ENCODE measurements at regions not wholly inside any gene's neighbourhood (a gene's known extent, or its start where the extent isn't known, plus 50 kb on each side); places are given as distances from the start of the nearest gene placed in this dataset.

DNA sequence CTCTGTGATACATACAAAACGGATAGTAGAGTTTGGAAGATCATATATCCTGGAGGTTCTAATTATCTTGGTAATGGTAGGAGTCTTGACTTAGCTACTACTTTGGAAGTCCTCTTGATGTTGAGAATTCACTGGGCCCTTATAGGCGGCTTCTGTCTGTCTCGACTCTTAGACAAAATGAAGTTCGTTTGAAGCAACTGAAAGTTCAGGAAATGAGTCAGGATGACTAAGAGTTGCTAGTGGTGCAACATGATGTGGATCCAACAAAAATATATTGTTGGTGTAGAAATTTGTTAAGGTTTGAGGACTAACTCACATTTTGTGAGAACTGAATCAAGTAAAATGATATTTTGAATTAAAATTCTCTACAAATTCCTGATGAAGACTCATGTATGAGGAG is 272.7 kb downstream of the AEBP2 start:
- TF ChIP-seq, protein P1, sequence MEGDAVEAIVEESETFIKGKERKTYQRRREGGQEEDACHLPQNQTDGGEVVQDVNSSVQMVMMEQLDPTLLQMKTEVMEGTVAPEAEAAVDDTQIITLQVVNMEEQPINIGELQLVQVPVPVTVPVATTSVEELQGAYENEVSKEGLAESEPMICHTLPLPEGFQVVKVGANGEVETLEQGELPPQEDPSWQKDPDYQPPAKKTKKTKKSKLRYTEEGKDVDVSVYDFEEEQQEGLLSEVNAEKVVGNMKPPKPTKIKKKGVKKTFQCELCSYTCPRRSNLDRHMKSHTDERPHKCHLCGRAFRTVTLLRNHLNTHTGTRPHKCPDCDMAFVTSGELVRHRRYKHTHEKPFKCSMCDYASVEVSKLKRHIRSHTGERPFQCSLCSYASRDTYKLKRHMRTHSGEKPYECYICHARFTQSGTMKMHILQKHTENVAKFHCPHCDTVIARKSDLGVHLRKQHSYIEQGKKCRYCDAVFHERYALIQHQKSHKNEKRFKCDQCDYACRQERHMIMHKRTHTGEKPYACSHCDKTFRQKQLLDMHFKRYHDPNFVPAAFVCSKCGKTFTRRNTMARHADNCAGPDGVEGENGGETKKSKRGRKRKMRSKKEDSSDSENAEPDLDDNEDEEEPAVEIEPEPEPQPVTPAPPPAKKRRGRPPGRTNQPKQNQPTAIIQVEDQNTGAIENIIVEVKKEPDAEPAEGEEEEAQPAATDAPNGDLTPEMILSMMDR (IDR thresholded peaks at IDR 0.05; ENCODE audit: low read depth, low read length, missing input control) = no peak
- no peak for TF ChIP-seq GABPA (IDR thresholded peaks at IDR 0.05 in 1 of 2, conservative IDR thresholded peaks at IDR 0.05 in 1 of 2)
- no peak for TF ChIP-seq RAD21 (IDR thresholded peaks at IDR 0.05)
